HL-60/S4 (cell line): ENCODE measurements at regions not wholly inside any gene's neighbourhood (a gene's known extent, or its start where the extent isn't known, plus 50 kb on each side); places are given as distances from the start of the nearest gene placed in this dataset.

ENCODE experiments used
- in situ Hi-C: fragments of 300-500 bp; cut with MboI; formaldehyde crosslinking; loops from 2 replicates; pipeline ENCODE4 v1.14.3; 2022; ENCODE audit warnings: low sequenced_read_pairs

GRCh38 chr6:105779110-105779509 is 307.0 kb upstream of the PRDM1 start:
- in situ Hi-C loops = no loop called here

GRCh38 chr6:105775095-105775494 is 311.0 kb upstream of the PRDM1 start:
- in situ Hi-C loops = no loop called here

- in situ Hi-C loops = no loop called here
Observed at GRCh38 chr6:105774247-105774646, 311.9 kb upstream of the PRDM1 start.

- in situ Hi-C loops = no loop called here
Observed at GRCh38 chr6:105771313-105771970, 314.7 kb upstream of the PRDM1 start.

DNA sequence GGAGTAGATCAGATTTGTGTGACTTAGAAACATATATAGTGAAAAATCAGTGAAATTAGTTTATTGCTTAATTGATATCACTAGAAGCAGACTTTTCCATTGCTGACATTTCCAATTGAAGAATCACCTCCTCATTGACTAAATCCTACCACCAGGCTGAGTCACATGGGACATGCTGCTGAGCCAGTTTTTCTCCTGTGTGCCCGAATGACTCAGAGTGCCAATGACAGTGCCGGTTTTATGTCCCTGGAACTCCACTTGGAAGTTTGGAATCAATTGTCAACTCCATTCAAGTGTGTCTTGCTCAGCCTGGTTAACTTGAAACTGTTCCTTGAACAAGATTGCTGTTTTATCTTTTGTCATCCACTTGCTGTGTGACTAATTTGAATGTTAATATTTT is 316.1 kb upstream of the PRDM1 start:
- in situ Hi-C loops = no loop called here

DNA sequence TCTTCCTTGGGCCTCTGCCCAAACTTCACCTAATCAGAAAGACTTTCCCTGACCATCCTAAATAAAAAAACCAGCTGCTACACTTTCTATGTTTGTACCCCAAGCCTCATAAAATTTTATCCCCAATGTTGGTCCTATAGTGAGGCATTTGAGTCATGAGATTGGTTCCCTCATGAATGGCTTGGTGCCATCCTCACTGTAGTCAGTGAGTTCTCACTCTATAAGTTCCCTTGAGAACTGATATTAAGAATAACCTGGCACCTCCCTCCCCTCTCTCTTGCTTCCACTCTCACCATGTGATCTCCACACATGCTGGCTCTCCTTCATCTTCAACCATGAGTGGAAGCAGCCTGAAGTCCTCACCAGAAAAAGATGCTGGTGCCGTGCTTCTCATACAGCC is 316.9 kb upstream of the PRDM1 start:
- in situ Hi-C loops = no loop called here

GRCh38 chr6:105767541-105767940 is 318.6 kb upstream of the PRDM1 start:
- in situ Hi-C loops = no loop called here

- in situ Hi-C loops = no loop called here
Observed at GRCh38 chr6:105765239-105765638, 320.9 kb upstream of the PRDM1 start.

- in situ Hi-C loops = no loop called here
Observed at GRCh38 chr6:105764315-105764714, 321.8 kb upstream of the PRDM1 start.

DNA sequence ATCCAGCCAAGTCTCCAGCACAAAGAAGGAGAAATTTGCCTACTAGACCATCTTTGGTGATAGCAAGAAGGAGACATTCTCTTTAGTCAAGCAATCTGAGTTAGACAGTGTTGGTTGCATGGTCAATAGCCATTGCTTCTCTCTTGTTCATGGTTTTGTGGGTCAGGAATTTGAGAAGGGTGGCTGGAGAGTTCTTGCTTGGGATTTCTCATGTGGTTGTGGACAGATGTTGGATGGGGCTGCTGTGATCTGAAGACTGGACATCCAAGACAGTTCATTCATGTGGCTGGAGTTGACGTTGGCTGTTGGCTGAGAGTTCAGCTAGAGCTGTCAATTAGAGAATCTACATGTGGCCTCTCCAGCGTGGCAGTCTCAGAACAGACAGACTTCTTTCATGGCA is 322.3 kb upstream of the PRDM1 start:
- in situ Hi-C loops = no loop called here

GRCh38 chr6:105760746-105761145 is 325.4 kb upstream of the PRDM1 start:
- in situ Hi-C loops = no loop called here

- in situ Hi-C loops = no loop called here
Observed at GRCh38 chr6:105759946-105760345, 326.2 kb upstream of the PRDM1 start.

GRCh38 chr6:105759015-105759414 is 327.1 kb upstream of the PRDM1 start:
- in situ Hi-C loops = no loop called here

GRCh38 chr6:105757512-105758200 is 328.5 kb upstream of the PRDM1 start:
- in situ Hi-C loops = no loop called here

GRCh38 chr6:105755885-105756284 is 330.3 kb upstream of the PRDM1 start:
- in situ Hi-C loops = no loop called here

- in situ Hi-C loops = no loop called here
Observed at GRCh38 chr6:105753620-105754211, 332.4 kb upstream of the PRDM1 start.

DNA sequence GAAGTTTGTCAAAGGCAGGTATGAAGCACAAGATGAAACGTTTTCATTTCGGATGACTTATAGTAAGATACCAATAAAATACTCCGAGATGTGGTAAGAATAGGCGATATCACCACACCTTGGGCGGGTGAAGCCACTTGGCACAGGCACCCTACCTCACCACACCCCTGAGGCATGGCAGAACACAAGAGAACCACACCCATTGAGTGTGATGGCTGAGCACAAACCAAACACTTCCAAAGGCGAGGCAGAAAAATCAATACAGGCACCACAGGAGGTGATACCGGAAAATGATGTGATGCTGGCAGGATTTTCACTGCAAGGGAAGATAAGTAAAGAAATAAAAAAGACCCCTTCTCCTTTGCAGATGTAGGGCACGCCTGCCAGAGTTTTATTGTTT is 332.9 kb upstream of the PRDM1 start:
- in situ Hi-C loops = no loop called here

DNA sequence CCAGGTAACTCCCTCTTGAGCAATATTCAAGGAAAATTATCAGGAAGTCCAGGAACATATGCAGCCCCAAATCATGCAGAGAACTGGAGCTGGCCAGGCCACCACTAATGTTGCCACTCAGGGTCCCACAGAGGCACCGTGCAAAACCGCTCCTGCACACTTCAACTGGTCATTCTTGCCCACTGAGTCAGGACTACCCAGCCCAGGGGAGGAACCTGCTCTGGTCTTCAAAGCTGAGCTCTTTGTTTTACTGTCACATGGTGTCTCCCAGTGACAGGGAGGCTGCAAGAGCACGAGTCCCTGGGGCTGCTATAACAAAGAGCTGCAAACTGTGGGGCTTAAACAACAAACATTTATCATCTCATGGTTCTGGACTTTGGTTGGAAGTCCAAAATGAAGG is 336.0 kb upstream of the PRDM1 start:
- in situ Hi-C loops = no loop called here

GRCh38 chr6:105748737-105749161 is 337.4 kb upstream of the PRDM1 start:
- in situ Hi-C loops = no loop called here

DNA sequence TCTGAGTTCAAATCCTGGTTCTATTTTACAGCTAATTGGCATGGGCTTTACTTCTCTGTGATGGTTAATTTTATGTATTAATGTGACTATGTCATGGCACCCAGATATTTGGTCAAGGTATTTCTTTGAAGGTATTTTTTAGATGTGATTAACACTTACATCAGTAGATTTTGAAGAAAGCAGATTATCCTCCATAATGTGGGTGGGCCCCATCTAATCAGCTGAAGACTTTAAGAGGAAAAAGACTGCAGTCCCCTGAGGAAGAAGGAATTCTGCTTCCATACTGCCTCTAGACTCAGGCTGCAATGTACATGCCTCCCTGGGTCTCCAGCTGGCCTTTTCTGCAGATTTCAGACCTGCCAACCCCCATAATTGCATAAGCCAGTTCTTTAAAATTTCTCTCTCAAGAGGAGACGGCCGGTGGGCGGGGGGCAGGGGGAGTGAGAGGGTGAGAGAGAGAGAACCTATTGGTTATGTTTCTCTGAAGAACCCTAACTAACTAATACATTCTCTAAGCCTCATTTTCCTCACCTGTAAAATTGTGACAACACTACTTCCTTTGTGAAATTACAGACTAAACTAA is 338.2 kb upstream of the PRDM1 start:
- in situ Hi-C loops = no loop called here

DNA sequence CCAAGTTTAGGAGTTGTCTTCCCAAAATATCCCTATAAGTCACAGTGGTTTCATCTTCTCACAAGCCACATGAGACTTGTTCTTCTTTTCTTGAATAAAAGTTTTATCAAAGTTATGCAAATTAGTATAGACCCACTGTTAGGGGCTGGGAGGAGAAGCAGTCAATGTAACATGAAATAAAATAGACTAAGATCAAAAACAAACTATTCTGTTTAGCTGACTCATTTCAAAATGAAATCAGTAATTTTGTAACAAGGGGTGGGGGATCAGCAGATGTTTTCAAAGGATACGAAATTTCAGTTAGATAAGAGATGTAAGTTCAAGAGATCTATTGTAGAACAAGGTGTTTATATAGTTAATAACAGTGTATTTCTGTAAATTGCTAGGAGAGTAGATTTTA is 339.6 kb upstream of the PRDM1 start:
- in situ Hi-C loops = no loop called here

- in situ Hi-C loops = no loop called here
Observed at GRCh38 chr6:105746130-105746505, 340.0 kb upstream of the PRDM1 start.
